SK-N-SH treated with all-trans-retinoic acid at 6 μM for 48 hours (cell line): ENCODE measurements at regions not wholly inside any gene's neighbourhood (a gene's known extent, or its start where the extent isn't known, plus 50 kb on each side); places are given as distances from the start of the nearest gene placed in this dataset.

Experiments
- ARNTL ChIP-seq: fragments of 450-650 bp; formaldehyde crosslinking; IDR thresholded peaks from 2 replicates; pipeline ENCODE4 v1.5.0; 2020; ENCODE audit warnings: low read depth, mild to moderate bottlenecking, moderate library complexity, borderline replicate concordance
- CSDC2 ChIP-seq: fragments of 250-450 bp; sonication (Bioruptor Pico); IDR thresholded peaks from 2 replicates; pipeline ENCODE4 v1.5.0; 2020; ENCODE audit warnings: mild to moderate bottlenecking, moderate library complexity
- CSRNP3 ChIP-seq: fragments of 250-450 bp; sonication (Bioruptor Pico); IDR thresholded peaks from 2 replicates; pipeline ENCODE4 v1.5.1; 2021; ENCODE audit warnings: mild to moderate bottlenecking, moderate library complexity
- PATZ1 ChIP-seq: fragments of 250-450 bp; sonication (Bioruptor Pico); IDR thresholded peaks from 2 replicates; pipeline ENCODE4 v1.8.0; 2020; ENCODE audit warnings: mild to moderate bottlenecking, moderate library complexity, borderline replicate concordance
- RARB ChIP-seq: fragments of 250-450 bp; sonication (Bioruptor Pico); IDR thresholded peaks from 2 replicates; pipeline ENCODE4 v1.8.0; 2021; ENCODE audit warnings: mild to moderate bottlenecking, moderate library complexity
- SNAI2 ChIP-seq: fragments of 250-450 bp; sonication (Bioruptor Pico); IDR thresholded peaks from 2 replicates; pipeline ENCODE4 v1.5.0; 2020; ENCODE audit warnings: mild to moderate bottlenecking, moderate library complexity
- ZFP3 ChIP-seq: fragments of 250-450 bp; sonication (Bioruptor Pico); IDR thresholded peaks from 2 replicates; pipeline ENCODE4 v1.5.0; 2020; ENCODE audit warnings: mild to moderate bottlenecking, moderate library complexity
- ZFP30 ChIP-seq: fragments of 450-650 bp; formaldehyde crosslinking; IDR thresholded peaks from 2 replicates; pipeline ENCODE4 v1.5.0; 2022; ENCODE audit warnings: mild to moderate bottlenecking, moderate library complexity

- no peak for TF ChIP-seq ZFP30 (CRISPR knock-in tag)
- TF ChIP-seq PATZ1 (CRISPR knock-in tag), result no peak
- no peak for TF ChIP-seq CSRNP3
- no peak for TF ChIP-seq RARB
- no peak for TF ChIP-seq ARNTL (CRISPR knock-in tag)
- no peak for TF ChIP-seq CSDC2 (CRISPR knock-in tag)
- TF ChIP-seq ZFP3 (CRISPR knock-in tag), result no peak
- no peak for TF ChIP-seq SNAI2 (CRISPR knock-in tag)
Observed at GRCh38 chr1:214928574-214928973, 154.0 kb upstream of the KCNK2 start.
